Transverse colon (tissue), 4 donors: ENCODE measurements at regions not wholly inside any gene's neighbourhood (a gene's known extent, or its start where the extent isn't known, plus 50 kb on each side); places are given as distances from the start of the nearest gene placed in this dataset.

ENCODE experiments used
- CTCF ChIP-seq, 5 experiments: fragments of 200-600 bp in 3 of 5; fragments of 450-650 bp in 2 of 5; sonication (generic) in 3 of 5; IDR thresholded peaks; 1 replicate in 2 of 5; 2 replicates in 3 of 5; pipeline ENCODE4 v1.5.1; 2016 to 2017; ENCODE audit warnings: antibody characterized with exemption in 5 of 5, inconsistent platforms in 3 of 5, mild to moderate bottlenecking in 2 of 5, moderate library complexity in 1 of 5
- EP300 ChIP-seq: sonication (generic); formaldehyde crosslinking; IDR thresholded peaks from one replicate; pipeline ENCODE4 v1.6.1; 2017; ENCODE audit warnings: antibody characterized with exemption, low read depth
- POLR2AphosphoS5 ChIP-seq, 3 donors: sonication (generic); formaldehyde crosslinking; IDR thresholded peaks; one replicate each; pipeline ENCODE4 v1.6.1; 2016; ENCODE audit warnings: antibody characterized with exemption in 3 of 3

GRCh38 chr1:57752843-57753242 lies 329.0 kb upstream of the DAB1 start:
- TF ChIP-seq POLR2AphosphoS5 (IDR thresholded peaks at IDR 0.05) (no peak), CTCF (IDR thresholded peaks at IDR 0.05) (no peak), EP300 (no peak)
